ENCODE measurements at regions not wholly inside any gene's neighbourhood (a gene's known extent, or its start where the extent isn't known, plus 50 kb on each side); places are given as distances from the start of the nearest gene placed in this dataset.
A peak's percentile ranks its signal among the peaks of the same experiment; 100 is the strongest.

- no peak overlapping the region for H3K4me3 ChIP-seq
- H3K9me3 ChIP-seq: peaks cover 0 to 4% (median 2%) of the 10 kb centered on the region in 4 donors
- 79% methylated on average over 8 of the region's 8 CpGs for WGBS
- no peaks in the 10 kb centered on the region for H3K27me3 ChIP-seq
- H3K36me3 ChIP-seq: no peaks in the 10 kb centered on the region
- peak overlapping the region in 3 of 4 donors; percentile 20 to 78 (median 24) for H3K27ac ChIP-seq (replicated peaks in 1 of 4)
- TF ChIP-seq POLR2AphosphoS5 (IDR thresholded peaks at IDR 0.05) (peak in 1 of 2 donors; percentile 28), EP300 (IDR thresholded peaks at IDR 0.05) (peak; percentile 59), POLR2A (IDR thresholded peaks at IDR 0.05; ENCODE audit: low read depth) (no peak)
- TF ChIP-seq, protein P1, sequence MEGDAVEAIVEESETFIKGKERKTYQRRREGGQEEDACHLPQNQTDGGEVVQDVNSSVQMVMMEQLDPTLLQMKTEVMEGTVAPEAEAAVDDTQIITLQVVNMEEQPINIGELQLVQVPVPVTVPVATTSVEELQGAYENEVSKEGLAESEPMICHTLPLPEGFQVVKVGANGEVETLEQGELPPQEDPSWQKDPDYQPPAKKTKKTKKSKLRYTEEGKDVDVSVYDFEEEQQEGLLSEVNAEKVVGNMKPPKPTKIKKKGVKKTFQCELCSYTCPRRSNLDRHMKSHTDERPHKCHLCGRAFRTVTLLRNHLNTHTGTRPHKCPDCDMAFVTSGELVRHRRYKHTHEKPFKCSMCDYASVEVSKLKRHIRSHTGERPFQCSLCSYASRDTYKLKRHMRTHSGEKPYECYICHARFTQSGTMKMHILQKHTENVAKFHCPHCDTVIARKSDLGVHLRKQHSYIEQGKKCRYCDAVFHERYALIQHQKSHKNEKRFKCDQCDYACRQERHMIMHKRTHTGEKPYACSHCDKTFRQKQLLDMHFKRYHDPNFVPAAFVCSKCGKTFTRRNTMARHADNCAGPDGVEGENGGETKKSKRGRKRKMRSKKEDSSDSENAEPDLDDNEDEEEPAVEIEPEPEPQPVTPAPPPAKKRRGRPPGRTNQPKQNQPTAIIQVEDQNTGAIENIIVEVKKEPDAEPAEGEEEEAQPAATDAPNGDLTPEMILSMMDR (IDR thresholded peaks at IDR 0.05): no peak
- H3K4me1 ChIP-seq: peaks cover 19 to 33% (median 32%) of the 10 kb centered on the region in 4 donors
- no peak for DNase-seq (ENCODE audit: extremely low spot score)
- intact Hi-C loops (cut with DNase I): no loop called here
These were observed 231.5 kb upstream of the TLE3 start for GRCh38 chr15:70329179-70329578.

GRCh38 chr15:70328679-70329115, 231.0 kb upstream of the TLE3 start:
- H3K36me3 ChIP-seq: no peaks in the 10 kb centered on the region
- 51% methylated on average over 3 of the region's 3 CpGs for WGBS
- H3K4me3 ChIP-seq: no peak overlapping the region
- intact Hi-C loops (cut with DNase I): no loop called here
- H3K9me3 ChIP-seq: no peaks in the 10 kb centered on the region
- peak overlapping the region in 3 of 4 donors; percentile 20 to 78 (median 24) for H3K27ac ChIP-seq (replicated peaks in 1 of 4)
- TF ChIP-seq EP300 (IDR thresholded peaks at IDR 0.05) (no peak), POLR2AphosphoS5 (IDR thresholded peaks at IDR 0.05) (no peak)
- TF ChIP-seq, protein P1 (IDR thresholded peaks at IDR 0.05): no peak
- DNase-seq (ENCODE audit: extremely low spot score): no peak
- no peaks in the 10 kb centered on the region for H3K27me3 ChIP-seq
- H3K4me1 ChIP-seq: peaks cover 19 to 38% (median 37%) of the 10 kb centered on the region in 4 donors

GRCh38 chr15:70327856-70328678, 230.3 kb upstream of the TLE3 start:
- Histone ChIP-seq H3K27me3 (no peaks in the 10 kb centered on the region), H3K36me3 (no peaks in the 10 kb centered on the region), H3K27ac (replicated peaks in 1 of 4) (peak overlapping the region; percentile 20 to 78 (median 22)), H3K9me3 (no peaks in the 10 kb centered on the region), H3K4me3 (no peak overlapping the region), H3K4me1 (peaks cover 24 to 45% (median 44%) of the 10 kb centered on the region in 4 donors)
- 38% methylated on average over 8 of the region's 8 CpGs for WGBS
- TF ChIP-seq POLR2AphosphoS5 (IDR thresholded peaks at IDR 0.05): peak in 1 of 2 donors; percentile 34
- TF ChIP-seq, protein P1 (IDR thresholded peaks at IDR 0.05): no peak
- no peak for DNase-seq (ENCODE audit: extremely low spot score)
- intact Hi-C loops (cut with DNase I): no loop called here

GRCh38 chr15:70327328-70327855, 229.7 kb upstream of the TLE3 start:
- no peaks in the 10 kb centered on the region for H3K27me3 ChIP-seq
- 79% methylated on average over 3 of the region's 3 CpGs for WGBS
- H3K36me3 ChIP-seq: no peaks in the 10 kb centered on the region
- H3K4me3 ChIP-seq: no peak overlapping the region
- peaks cover 25 to 51% (median 50%) of the 10 kb centered on the region in 4 donors for H3K4me1 ChIP-seq
- peak; percentile 24 for DNase-seq (ENCODE audit: extremely low spot score)
- TF ChIP-seq EP300 (IDR thresholded peaks at IDR 0.05) (no peak), POLR2A (IDR thresholded peaks at IDR 0.05; ENCODE audit: low read depth) (no peak), POLR2AphosphoS5 (IDR thresholded peaks at IDR 0.05) (no peak)
- TF ChIP-seq, protein P1 (IDR thresholded peaks at IDR 0.05): no peak
- intact Hi-C loops (cut with DNase I): no loop called here
- peak overlapping the region in 2 of 4 donors; percentile 20 to 78 for H3K27ac ChIP-seq (replicated peaks in 1 of 4)
- H3K9me3 ChIP-seq: no peaks in the 10 kb centered on the region
